ENCODE measurements at regions not wholly inside any gene's neighbourhood (a gene's known extent, or its start where the extent isn't known, plus 50 kb on each side); places are given as distances from the start of the nearest gene placed in this dataset.

DNA sequence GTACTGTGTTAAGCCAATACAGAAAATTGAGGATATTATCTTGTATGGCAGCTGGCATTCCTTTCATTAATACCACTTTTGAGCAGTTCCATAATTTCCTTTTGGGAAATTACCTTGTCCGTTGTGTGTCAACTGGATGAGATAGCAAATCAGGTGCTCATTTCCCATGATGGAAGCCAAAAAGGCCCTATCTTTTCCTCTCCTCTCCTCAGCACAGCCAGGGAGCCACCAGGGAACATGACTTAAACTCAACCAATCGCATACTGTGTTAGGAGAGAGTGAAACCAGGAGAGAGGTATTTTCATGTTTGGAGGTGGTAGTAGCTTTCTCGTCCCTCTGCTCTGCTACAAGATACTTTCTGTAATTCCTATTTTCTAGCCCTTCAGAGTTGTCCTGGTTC is 96.1 kb upstream of the TOX3 start:
- ChIA-PET POLR2A (no interaction called here), CTCF (no interaction called here)
- TF ChIP-seq, protein P1, sequence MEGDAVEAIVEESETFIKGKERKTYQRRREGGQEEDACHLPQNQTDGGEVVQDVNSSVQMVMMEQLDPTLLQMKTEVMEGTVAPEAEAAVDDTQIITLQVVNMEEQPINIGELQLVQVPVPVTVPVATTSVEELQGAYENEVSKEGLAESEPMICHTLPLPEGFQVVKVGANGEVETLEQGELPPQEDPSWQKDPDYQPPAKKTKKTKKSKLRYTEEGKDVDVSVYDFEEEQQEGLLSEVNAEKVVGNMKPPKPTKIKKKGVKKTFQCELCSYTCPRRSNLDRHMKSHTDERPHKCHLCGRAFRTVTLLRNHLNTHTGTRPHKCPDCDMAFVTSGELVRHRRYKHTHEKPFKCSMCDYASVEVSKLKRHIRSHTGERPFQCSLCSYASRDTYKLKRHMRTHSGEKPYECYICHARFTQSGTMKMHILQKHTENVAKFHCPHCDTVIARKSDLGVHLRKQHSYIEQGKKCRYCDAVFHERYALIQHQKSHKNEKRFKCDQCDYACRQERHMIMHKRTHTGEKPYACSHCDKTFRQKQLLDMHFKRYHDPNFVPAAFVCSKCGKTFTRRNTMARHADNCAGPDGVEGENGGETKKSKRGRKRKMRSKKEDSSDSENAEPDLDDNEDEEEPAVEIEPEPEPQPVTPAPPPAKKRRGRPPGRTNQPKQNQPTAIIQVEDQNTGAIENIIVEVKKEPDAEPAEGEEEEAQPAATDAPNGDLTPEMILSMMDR (IDR thresholded peaks at IDR 0.05; ENCODE audit: insufficient read depth, low read length, missing control alignments), result no peak
- DNase-seq (ENCODE audit: low read depth, low spot score), result no peak
- no peak overlapping the region for H3K4me3 ChIP-seq (ENCODE audit: low read depth, low read length)

DNA sequence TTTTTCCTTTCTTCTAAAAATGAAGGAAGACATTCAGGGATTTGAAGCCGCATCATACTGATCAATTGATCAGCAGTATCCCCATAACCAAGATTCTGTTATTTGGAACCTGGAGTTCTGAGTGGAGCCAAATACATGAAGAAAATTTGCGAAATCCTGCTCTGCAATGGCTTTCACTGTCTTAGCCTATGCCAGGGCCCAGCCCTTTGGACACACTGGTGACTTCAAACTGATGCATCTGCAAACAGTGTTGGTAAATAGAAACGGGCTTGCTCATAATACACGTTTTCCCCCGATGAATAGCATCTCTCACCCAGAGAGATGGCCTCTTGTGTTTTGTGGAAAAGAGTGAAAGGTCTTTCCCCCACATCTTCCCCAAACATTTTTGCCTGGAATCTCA is 87.6 kb upstream of the TOX3 start:
- ChIA-PET POLR2A (no interaction called here), CTCF (no interaction called here)
- H3K4me3 ChIP-seq (ENCODE audit: low read depth, low read length), result no peak overlapping the region
- TF ChIP-seq, protein P1 (IDR thresholded peaks at IDR 0.05; ENCODE audit: insufficient read depth, low read length, missing control alignments), result no peak
- no peak for DNase-seq (ENCODE audit: low read depth, low spot score)

DNA sequence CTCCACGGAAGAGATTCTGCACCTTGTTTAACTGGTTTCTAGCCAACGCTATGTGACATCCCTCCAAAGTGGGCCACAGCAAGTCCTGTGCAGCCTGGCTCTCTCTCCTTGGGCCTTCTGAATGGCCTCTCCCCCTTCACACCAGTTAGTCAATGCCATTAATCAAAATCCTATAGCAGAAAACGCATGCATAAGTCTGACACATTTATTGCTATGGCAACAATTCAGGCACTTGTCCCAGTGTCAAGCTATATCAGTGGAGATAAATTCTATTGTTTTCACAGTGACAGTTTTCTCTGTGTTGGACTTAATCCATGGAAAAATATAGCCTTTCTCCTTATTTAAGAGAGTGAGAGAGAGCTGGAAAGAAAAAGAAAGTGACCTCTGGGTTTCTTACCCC is 87.2 kb upstream of the TOX3 start:
- ChIA-PET POLR2A (no interaction called here), CTCF (no interaction called here)
- TF ChIP-seq, protein P1 (IDR thresholded peaks at IDR 0.05; ENCODE audit: insufficient read depth, low read length, missing control alignments), result no peak
- DNase-seq (ENCODE audit: low read depth, low spot score), result no peak
- H3K4me3 ChIP-seq (ENCODE audit: low read depth, low read length), result no peak overlapping the region

DNA sequence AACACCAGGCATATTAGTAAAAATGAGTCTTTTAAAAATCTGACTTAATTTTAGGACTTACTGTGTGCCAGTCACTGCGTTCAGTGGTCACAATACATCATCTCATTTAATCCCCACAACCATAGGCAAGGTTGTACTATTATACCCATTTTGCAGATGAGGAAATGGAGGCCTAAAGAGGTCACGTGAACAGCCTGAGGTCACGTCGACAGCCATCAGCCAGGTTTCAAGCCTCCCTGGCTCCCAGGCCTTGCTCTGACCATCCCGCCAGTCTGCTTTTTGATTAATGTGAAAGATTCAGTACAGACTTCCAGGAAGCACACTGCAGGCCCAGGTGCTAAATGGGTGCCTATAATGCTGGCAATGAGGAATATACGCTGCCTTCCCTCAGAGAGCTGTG is 86.3 kb upstream of the TOX3 start:
- ChIA-PET CTCF (no interaction called here), POLR2A (no interaction called here)
- TF ChIP-seq, protein P1 (IDR thresholded peaks at IDR 0.05; ENCODE audit: insufficient read depth, low read length, missing control alignments), result no peak
- no peak for DNase-seq (ENCODE audit: low read depth, low spot score)
- H3K4me3 ChIP-seq (ENCODE audit: low read depth, low read length), result no peak overlapping the region

DNA sequence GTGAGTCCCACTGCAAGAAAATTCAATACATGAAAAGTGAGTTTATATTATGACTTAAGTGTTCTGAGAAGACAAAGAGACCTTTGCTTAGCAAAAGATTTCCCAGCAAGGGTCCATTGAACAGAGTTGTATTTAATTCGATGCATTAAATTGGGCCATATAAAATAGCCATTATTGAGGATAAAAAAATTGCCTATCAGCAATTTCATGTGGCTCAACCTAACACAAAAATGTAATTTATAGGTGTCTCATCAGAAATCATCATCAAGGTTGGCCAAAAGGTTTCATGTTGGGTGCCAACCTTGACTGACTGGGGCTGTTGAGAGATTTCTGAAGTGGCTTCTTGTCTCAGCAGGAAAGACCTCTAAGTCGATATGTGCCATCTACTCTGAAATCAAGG is 84.8 kb upstream of the TOX3 start:
- ChIA-PET CTCF (no interaction called here), POLR2A (no interaction called here)
- no peak for DNase-seq (ENCODE audit: low read depth, low spot score)
- no peak overlapping the region for H3K4me3 ChIP-seq (ENCODE audit: low read depth, low read length)
- TF ChIP-seq, protein P1 (IDR thresholded peaks at IDR 0.05; ENCODE audit: insufficient read depth, low read length, missing control alignments), result no peak

DNA sequence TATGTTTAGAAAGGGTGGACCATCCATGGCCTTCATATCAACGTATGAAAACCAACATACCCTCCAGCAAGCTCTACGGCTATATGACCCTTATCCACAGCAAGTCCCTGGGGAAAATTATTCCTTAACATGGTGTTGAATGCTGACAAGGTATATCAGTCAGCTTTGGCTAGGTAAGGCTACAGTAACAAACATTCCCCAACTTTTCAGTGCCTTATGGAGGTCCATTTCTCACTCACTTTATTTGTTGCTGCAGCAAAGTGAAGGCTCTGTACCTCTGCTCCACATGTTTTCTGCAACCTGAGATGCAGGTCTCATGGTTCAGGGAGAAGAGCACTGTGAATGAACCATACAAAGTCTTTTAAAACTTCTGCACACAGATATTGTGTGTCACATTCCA is 83.8 kb upstream of the TOX3 start:
- ChIA-PET CTCF (no interaction called here), POLR2A (no interaction called here)
- no peak overlapping the region for H3K4me3 ChIP-seq (ENCODE audit: low read depth, low read length)
- no peak for DNase-seq (ENCODE audit: low read depth, low spot score)
- TF ChIP-seq, protein P1 (IDR thresholded peaks at IDR 0.05; ENCODE audit: insufficient read depth, low read length, missing control alignments), result no peak
